GM23338 (cell line): ENCODE measurements at regions not wholly inside any gene's neighbourhood (a gene's known extent, or its start where the extent isn't known, plus 50 kb on each side); places are given as distances from the start of the nearest gene placed in this dataset.

Source experiments
- ATAC-seq: fragments of 200-7000 bp; cut with Tn5 transposase; 3 replicates; pipeline ENCODE4 v1.9.1; 2020
- DNase-seq: peaks from one replicate; pipeline ENCODE4 v3.0.0-alpha.2; 2015; ENCODE audit warnings: low spot score
- H2AFZ ChIP-seq: fragments of 200-600 bp; sonication (generic); 2 replicates; pipeline ENCODE4 v1.8.0; 2016; ENCODE audit warnings: antibody characterized with exemption, mild to moderate bottlenecking, moderate library complexity
- H3F3A ChIP-seq: fragments of 200-600 bp; sonication (generic); replicated peaks from 2 replicates; pipeline ENCODE4 v1.8.0; 2017; ENCODE audit warnings: antibody characterized with exemption, mixed run types, low read depth
- H3K27ac ChIP-seq: fragments of 200-600 bp; sonication (generic); 2 replicates; pipeline ENCODE4 v1.6.1; 2016; ENCODE audit warnings: low read depth
- H3K27me3 ChIP-seq: fragments of 200-600 bp; sonication (generic); 2 replicates; pipeline ENCODE4 v1.8.0; 2016; ENCODE audit warnings: mild to moderate bottlenecking, mixed run types, moderate library complexity; ENCODE audit not compliant: insufficient read depth
- H3K36me3 ChIP-seq: fragments of 200-600 bp; sonication (generic); 2 replicates; pipeline ENCODE4 v1.8.0; 2016; ENCODE audit warnings: mild to moderate bottlenecking; ENCODE audit not compliant: insufficient read depth
- H3K4me1 ChIP-seq: fragments of 200-600 bp; sonication (generic); 2 replicates; pipeline ENCODE4 v1.8.0; 2016; ENCODE audit warnings: mild to moderate bottlenecking, moderate library complexity; ENCODE audit not compliant: insufficient read depth
- H3K4me2 ChIP-seq: fragments of 200-600 bp; sonication (generic); 2 replicates; pipeline ENCODE4 v1.7.1; 2017; ENCODE audit warnings: mixed run types
- H3K4me3 ChIP-seq: fragments of 200-600 bp; sonication (generic); 2 replicates; pipeline ENCODE4 v1.6.1; 2016; ENCODE audit warnings: mixed run types
- H3K79me2 ChIP-seq: fragments of 200-600 bp; sonication (generic); replicated peaks from 2 replicates; pipeline ENCODE4 v1.8.0; 2017; ENCODE audit warnings: mild to moderate bottlenecking; ENCODE audit not compliant: insufficient read depth
- H3K9me2 ChIP-seq: fragments of 200-600 bp; sonication (generic); 2 replicates; pipeline ENCODE4 v1.8.0; 2017; ENCODE audit not compliant: insufficient read depth
- H4K20me1 ChIP-seq: fragments of 200-600 bp; sonication (generic); replicated peaks from 2 replicates; pipeline ENCODE4 v1.8.0; 2017; ENCODE audit warnings: mild to moderate bottlenecking; ENCODE audit not compliant: insufficient read depth
- H3K27ac Mint-ChIP-seq: 2 replicates; pipeline ENCODE4 v1.8.0; 2020; ENCODE audit warnings: inconsistent platforms, mild to moderate bottlenecking, moderate library complexity, mixed read lengths
- H3K27me3 Mint-ChIP-seq: 3 replicates; pipeline ENCODE4 v1.8.0; 2022; ENCODE audit warnings: low read depth, mild to moderate bottlenecking, moderate library complexity, mixed read lengths, inconsistent platforms; ENCODE audit not compliant: insufficient read depth, poor library complexity
- H3K36me3 Mint-ChIP-seq: 3 replicates; pipeline ENCODE4 v1.8.0; 2021; ENCODE audit warnings: low read depth, mild to moderate bottlenecking, inconsistent platforms, moderate library complexity, mixed read lengths
- H3K4me1 Mint-ChIP-seq: 3 replicates; pipeline ENCODE4 v1.8.0; 2020; ENCODE audit warnings: mild to moderate bottlenecking, inconsistent platforms, mixed read lengths
- H3K4me3 Mint-ChIP-seq: 3 replicates; pipeline ENCODE4 v1.8.0; 2021; ENCODE audit warnings: moderate library complexity, mild to moderate bottlenecking, inconsistent platforms, mixed read lengths
- H3K9me3 Mint-ChIP-seq: 3 replicates; pipeline ENCODE4 v1.8.0; 2020; ENCODE audit warnings: moderate library complexity, mild to moderate bottlenecking, inconsistent platforms, mixed read lengths
- CREB1 ChIP-seq: fragments of 250-450 bp; sonication (Bioruptor Pico); IDR thresholded peaks from 2 replicates; pipeline ENCODE4 v1.5.0; 2020; ENCODE audit warnings: low read depth, mild to moderate bottlenecking, moderate library complexity
- CTCF ChIP-seq, 2 experiments: fragments of 200-600 bp in 1 of 2; sonication (generic) in 1 of 2; conservative IDR thresholded peaks; 2 replicates each; pipeline versions ENCODE4 v1.5.1 to v1.6.1; 2016 to 2017; ENCODE audit warnings: antibody characterized with exemption in 2 of 2, low read depth in 2 of 2, mild to moderate bottlenecking in 2 of 2, moderate library complexity in 1 of 2
- ETS1 ChIP-seq: IDR thresholded peaks from 2 replicates; pipeline ENCODE4 v1.6.1; 2016; ENCODE audit warnings: antibody characterized with exemption
- EZH2 ChIP-seq: fragments of 200-600 bp; sonication (generic); IDR thresholded peaks from one replicate; pipeline ENCODE4 v1.8.0; 2017; ENCODE audit warnings: antibody characterized with exemption, mild to moderate bottlenecking, low read depth; ENCODE audit not compliant: unreplicated experiment
- EZH2phosphoT487 ChIP-seq: fragments of 200-600 bp; sonication (generic); IDR thresholded peaks from one replicate; pipeline ENCODE4 v1.8.1; 2018; ENCODE audit warnings: antibody characterized with exemption; ENCODE audit not compliant: unreplicated experiment
- JUNB ChIP-seq: IDR thresholded peaks from one replicate; pipeline ENCODE4 v1.6.1; 2016; ENCODE audit warnings: antibody characterized with exemption; ENCODE audit not compliant: unreplicated experiment
- NANOG ChIP-seq: IDR thresholded peaks from 2 replicates; pipeline ENCODE4 v1.6.1; 2016; ENCODE audit warnings: antibody characterized with exemption, borderline replicate concordance
- POLR2AphosphoS5 ChIP-seq: IDR thresholded peaks from 2 replicates; pipeline ENCODE4 v1.6.1; 2016; ENCODE audit warnings: antibody characterized with exemption, low read depth
- REST ChIP-seq: IDR thresholded peaks from one replicate; pipeline ENCODE4 v1.6.1; 2018; ENCODE audit warnings: antibody characterized with exemption; ENCODE audit not compliant: unreplicated experiment
- STAT1 ChIP-seq: IDR thresholded peaks from one replicate; pipeline ENCODE4 v1.6.1; 2016; ENCODE audit warnings: antibody characterized with exemption; ENCODE audit not compliant: unreplicated experiment
- ZNF114 ChIP-seq: fragments of 250-450 bp; sonication (Bioruptor Pico); IDR thresholded peaks from 2 replicates; pipeline ENCODE4 v1.5.0; 2020; ENCODE audit warnings: mild to moderate bottlenecking, moderate library complexity
- ZNF331 ChIP-seq: fragments of 250-450 bp; sonication (Bioruptor Pico); IDR thresholded peaks from 2 replicates; pipeline ENCODE4 v1.5.0; 2020; ENCODE audit warnings: low read depth, mild to moderate bottlenecking, moderate library complexity
- ZNF462 ChIP-seq: fragments of 250-450 bp; sonication (Bioruptor Pico); IDR thresholded peaks from 2 replicates; pipeline ENCODE4 v1.5.0; 2020; ENCODE audit warnings: mild to moderate bottlenecking, moderate library complexity

- Histone ChIP-seq H3K27me3 (no peaks in the 10 kb centered on the region), H2AFZ (peak overlapping the region; percentile 96), H3K4me1 (peaks cover 9% of the 10 kb centered on the region), H3K36me3 (no peaks in the 10 kb centered on the region), H3F3A (no peaks in the 10 kb centered on the region), H3K4me2 (peak overlapping the region; percentile 36; the same call in 1 of the 2 replicates), H3K79me2 (no peaks in the 10 kb centered on the region), H4K20me1 (no peaks in the 10 kb centered on the region), H3K27ac (no peak overlapping the region), H3K4me3 (no peak overlapping the region), H3K9me2 (0 out of 2 replicates have a peak, but pooled peaks cover 9% of the 10 kb centered on the region)
- H3K36me3 Mint-ChIP-seq: no peaks in the 10 kb centered on the region; the same call in 2 of the 3 replicates
- ATAC-seq: no peak
- no peak for DNase-seq
- no peaks in the 10 kb centered on the region for H3K9me3 Mint-ChIP-seq
- TF ChIP-seq CREB1 (CRISPR knock-in tag) (no peak), ZNF462 (no peak), REST (no peak), STAT1 (no peak), POLR2AphosphoS5 (no peak), EZH2 (no peak), NANOG (no peak), ZNF331 (CRISPR knock-in tag) (no peak), ETS1 (no peak), CTCF (conservative IDR thresholded peaks at IDR 0.05; ENCODE audit: low read depth in 2 of 2) (no peak), JUNB (no peak), EZH2phosphoT487 (no peak), ZNF114 (CRISPR knock-in tag) (no peak)
- H3K27me3 Mint-ChIP-seq: peaks cover 10% of the 10 kb centered on the region
- no peak overlapping the region for H3K27ac Mint-ChIP-seq
- no peak overlapping the region for H3K4me3 Mint-ChIP-seq
- peaks cover 11% of the 10 kb centered on the region for H3K4me1 Mint-ChIP-seq
Observed at GRCh38 chr5:173771725-173772383, 116.3 kb upstream of the CPEB4 start.
